DMS 273 (cell line): ENCODE measurements at regions not wholly inside any gene's neighbourhood (a gene's known extent, or its start where the extent isn't known, plus 50 kb on each side); places are given as distances from the start of the nearest gene placed in this dataset.

Source experiments
- DNase-seq: peaks from one replicate; lab custom pipeline; 2025; ENCODE audit not compliant: unreplicated experiment; lab: John Stamatoyannopoulos, UW

GRCh38 chr4:163621821-163622220, 127.3 kb downstream of the TMA16 start:
- no peak for DNase-seq

GRCh38 chr4:163622379-163623035, 128.0 kb downstream of the TMA16 start:
- no peak for DNase-seq

GRCh38 chr4:163623787-163624186, 129.3 kb downstream of the TMA16 start:
- DNase-seq, result no peak

GRCh38 chr4:163624727-163625126, 130.2 kb downstream of the TMA16 start:
- no peak for DNase-seq

GRCh38 chr4:163631288-163631687, 136.8 kb downstream of the TMA16 start:
- DNase-seq, result no peak

GRCh38 chr4:163638909-163639308, 144.4 kb downstream of the TMA16 start:
- DNase-seq, result no peak

GRCh38 chr4:163649557-163650091, 155.1 kb downstream of the TMA16 start:
- no peak for DNase-seq

GRCh38 chr4:163651761-163652160, 157.3 kb downstream of the TMA16 start:
- DNase-seq, result no peak

- DNase-seq, result no peak
These were observed 160.1 kb downstream of the TMA16 start for GRCh38 chr4:163654621-163655020.

GRCh38 chr4:163660636-163661035, 166.1 kb downstream of the TMA16 start:
- DNase-seq, result no peak

GRCh38 chr4:163662768-163663167, 168.3 kb downstream of the TMA16 start:
- no peak for DNase-seq

GRCh38 chr4:163663454-163664225, 169.2 kb downstream of the TMA16 start:
- DNase-seq, result no peak

GRCh38 chr4:163665101-163665500, 170.6 kb downstream of the TMA16 start:
- DNase-seq, result no peak

GRCh38 chr4:163665521-163666331, 171.2 kb downstream of the TMA16 start:
- no peak for DNase-seq

GRCh38 chr4:163666332-163666873, 171.9 kb downstream of the TMA16 start:
- DNase-seq, result no peak

- no peak for DNase-seq
These were observed 178.3 kb downstream of the TMA16 start for GRCh38 chr4:163672751-163673150.

GRCh38 chr4:163673848-163674697, 179.6 kb downstream of the TMA16 start:
- DNase-seq, result no peak

GRCh38 chr4:163679189-163679588, 184.7 kb downstream of the TMA16 start:
- peak; percentile 3 for DNase-seq

- DNase-seq, result no peak
These were observed 186.1 kb downstream of the TMA16 start for GRCh38 chr4:163680386-163681098.
